ENCODE measurements at regions not wholly inside any gene's neighbourhood (a gene's known extent, or its start where the extent isn't known, plus 50 kb on each side); places are given as distances from the start of the nearest gene placed in this dataset.

DNA sequence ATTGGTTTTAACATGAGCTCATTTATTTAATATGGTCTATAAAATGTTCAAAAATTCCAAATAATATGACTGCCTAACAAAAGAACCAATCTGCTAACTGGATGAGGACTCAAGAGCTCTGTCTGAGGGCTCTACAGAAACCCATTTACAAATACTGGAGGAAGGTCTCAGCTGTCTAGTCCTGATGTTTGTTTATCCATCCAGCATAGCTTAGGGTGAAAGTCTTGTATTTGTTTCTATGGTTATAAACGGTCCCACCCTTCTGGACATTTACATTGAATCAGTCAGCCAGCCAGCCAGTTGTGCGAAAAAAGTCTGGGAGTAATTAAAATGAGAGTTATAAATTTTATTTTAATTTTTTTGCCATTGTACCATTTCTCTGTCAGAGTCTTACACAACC lies 220.7 kb downstream of the BMP4 start:
- no peak overlapping the region for H3K4me3 ChIP-seq
- H3K27ac ChIP-seq: no peak overlapping the region
- no peaks in the 10 kb centered on the region for H3K4me1 ChIP-seq
- intact Hi-C loops (cut with DNase I): no loop called here
- no peaks in the 10 kb centered on the region for H3K9me3 ChIP-seq
- no peak for ATAC-seq
- no peaks in the 10 kb centered on the region for H3K27me3 ChIP-seq
- DNase-seq: no peak
- no peaks in the 10 kb centered on the region for H3K36me3 ChIP-seq
- TF ChIP-seq, protein P1, sequence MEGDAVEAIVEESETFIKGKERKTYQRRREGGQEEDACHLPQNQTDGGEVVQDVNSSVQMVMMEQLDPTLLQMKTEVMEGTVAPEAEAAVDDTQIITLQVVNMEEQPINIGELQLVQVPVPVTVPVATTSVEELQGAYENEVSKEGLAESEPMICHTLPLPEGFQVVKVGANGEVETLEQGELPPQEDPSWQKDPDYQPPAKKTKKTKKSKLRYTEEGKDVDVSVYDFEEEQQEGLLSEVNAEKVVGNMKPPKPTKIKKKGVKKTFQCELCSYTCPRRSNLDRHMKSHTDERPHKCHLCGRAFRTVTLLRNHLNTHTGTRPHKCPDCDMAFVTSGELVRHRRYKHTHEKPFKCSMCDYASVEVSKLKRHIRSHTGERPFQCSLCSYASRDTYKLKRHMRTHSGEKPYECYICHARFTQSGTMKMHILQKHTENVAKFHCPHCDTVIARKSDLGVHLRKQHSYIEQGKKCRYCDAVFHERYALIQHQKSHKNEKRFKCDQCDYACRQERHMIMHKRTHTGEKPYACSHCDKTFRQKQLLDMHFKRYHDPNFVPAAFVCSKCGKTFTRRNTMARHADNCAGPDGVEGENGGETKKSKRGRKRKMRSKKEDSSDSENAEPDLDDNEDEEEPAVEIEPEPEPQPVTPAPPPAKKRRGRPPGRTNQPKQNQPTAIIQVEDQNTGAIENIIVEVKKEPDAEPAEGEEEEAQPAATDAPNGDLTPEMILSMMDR (IDR thresholded peaks at IDR 0.05): no peak

DNA sequence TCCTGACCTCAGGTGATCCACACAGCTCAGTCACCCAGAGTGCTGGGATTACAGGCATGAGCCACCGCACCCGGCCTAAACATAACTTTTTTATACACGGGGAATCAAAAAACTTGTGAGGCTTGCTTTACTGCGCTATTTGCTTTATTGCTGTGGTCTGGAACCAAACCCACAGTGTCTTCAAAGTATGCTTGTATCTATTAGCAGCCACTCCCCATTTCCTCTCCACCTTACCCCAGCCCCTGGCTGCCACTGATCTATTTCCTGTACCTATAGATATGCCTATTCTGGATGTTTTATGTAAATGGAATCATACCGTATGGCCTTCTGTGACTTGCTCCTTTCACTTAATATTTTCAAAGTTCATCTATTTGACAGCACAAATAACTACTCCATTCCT lies 233.4 kb downstream of the BMP4 start:
- intact Hi-C loops (cut with DNase I): no loop called here
- TF ChIP-seq, protein P1 (IDR thresholded peaks at IDR 0.05): no peak
- Histone ChIP-seq H3K36me3 (no peaks in the 10 kb centered on the region), H3K9me3 (peaks cover 0 to 12% of the 10 kb centered on the region in 2 donors), H3K4me1 (no peaks in the 10 kb centered on the region), H3K27me3 (no peaks in the 10 kb centered on the region), H3K27ac (no peak overlapping the region), H3K4me3 (no peak overlapping the region)
- ATAC-seq (no peak), DNase-seq (no peak)

DNA sequence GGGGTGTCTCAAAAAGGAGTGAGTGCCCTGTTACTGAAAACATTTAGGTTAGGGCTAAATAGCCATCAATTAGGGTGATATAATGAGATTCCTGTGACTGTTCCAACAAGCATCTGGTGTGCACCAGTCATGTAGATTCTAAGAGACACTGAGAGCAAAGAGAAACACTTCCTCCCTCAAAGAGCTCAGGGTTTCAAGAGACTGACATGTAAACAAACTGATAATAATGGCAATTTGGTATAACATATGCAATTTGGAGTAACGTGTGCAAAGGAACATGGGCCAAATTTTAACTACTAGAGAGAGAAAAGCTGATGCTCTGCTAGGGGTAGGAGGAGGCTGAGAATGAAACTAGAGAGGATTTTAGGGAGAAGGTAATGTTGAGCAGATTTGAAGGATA lies 237.1 kb downstream of the BMP4 start:
- intact Hi-C loops (cut with DNase I): no loop called here
- H3K27me3 ChIP-seq: no peaks in the 10 kb centered on the region
- TF ChIP-seq, protein P1 (IDR thresholded peaks at IDR 0.05): no peak
- H3K4me3 ChIP-seq: no peak overlapping the region
- no peak overlapping the region for H3K27ac ChIP-seq
- H3K4me1 ChIP-seq: no peaks in the 10 kb centered on the region
- DNase-seq (no peak), ATAC-seq (no peak)
- H3K36me3 ChIP-seq: no peaks in the 10 kb centered on the region
- H3K9me3 ChIP-seq: peaks cover 0 to 12% of the 10 kb centered on the region in 2 donors

DNA sequence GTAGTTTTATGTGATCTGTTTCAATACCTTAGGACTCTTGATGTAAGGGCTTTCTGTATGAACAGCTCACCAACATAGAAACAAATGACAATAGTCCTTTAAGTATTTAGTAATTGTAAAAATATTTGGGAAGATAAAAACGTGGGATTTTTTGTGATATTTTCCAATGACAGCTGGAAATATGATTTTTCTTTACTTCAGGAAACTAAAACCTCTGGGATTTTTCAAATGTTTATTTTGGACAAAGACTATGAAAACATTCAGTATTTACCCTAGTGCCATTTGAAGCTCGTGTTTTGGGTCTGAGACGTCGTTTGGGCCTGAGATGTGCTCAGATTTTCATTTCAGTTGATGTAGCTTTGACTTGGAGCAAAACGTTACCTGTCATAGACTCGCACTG lies 240.0 kb downstream of the BMP4 start:
- Histone ChIP-seq H3K36me3 (no peaks in the 10 kb centered on the region), H3K27me3 (no peaks in the 10 kb centered on the region), H3K4me3 (no peak overlapping the region), H3K9me3 (peaks cover 0 to 7% of the 10 kb centered on the region in 2 donors), H3K27ac (no peak overlapping the region), H3K4me1 (no peaks in the 10 kb centered on the region)
- DNase-seq (no peak), ATAC-seq (no peak)
- intact Hi-C loops (cut with DNase I): no loop called here
- TF ChIP-seq, protein P1 (IDR thresholded peaks at IDR 0.05): no peak

DNA sequence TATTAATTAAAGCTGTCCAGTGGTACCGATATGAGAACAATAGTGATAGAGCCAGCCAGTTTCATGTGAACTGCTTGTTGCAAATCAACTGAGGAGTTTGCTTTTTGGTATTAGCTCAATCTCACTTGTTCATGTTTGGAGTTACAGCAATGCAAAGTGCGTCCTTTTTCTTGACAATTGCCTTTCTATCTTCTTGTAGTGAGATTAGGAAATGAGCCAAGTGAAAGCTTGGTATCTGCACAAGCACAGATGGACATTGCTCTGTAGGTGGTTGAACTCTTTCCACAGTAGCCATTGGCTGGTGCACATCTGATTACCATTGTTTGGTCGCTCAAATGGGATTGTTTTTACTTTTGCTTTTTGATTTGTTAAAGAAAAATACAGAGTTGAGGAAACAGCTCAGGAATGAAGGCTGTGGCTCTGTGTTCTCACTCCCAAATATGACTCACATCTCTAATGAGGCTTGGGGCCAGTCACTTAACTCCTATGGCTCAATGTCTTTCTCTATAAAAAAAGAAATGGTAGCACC lies 241.4 kb downstream of the BMP4 start:
- Histone ChIP-seq H3K4me3 (no peak overlapping the region), H3K36me3 (no peaks in the 10 kb centered on the region), H3K27me3 (no peaks in the 10 kb centered on the region), H3K27ac (peak overlapping the region in 1 of 2 donors; percentile 49), H3K9me3 (peaks cover 0 to 2% of the 10 kb centered on the region in 2 donors), H3K4me1 (no peaks in the 10 kb centered on the region)
- intact Hi-C loops (cut with DNase I): no loop called here
- DNase-seq (peak in 1 of 4 donors; percentile 28), ATAC-seq (peak; percentile 81)
- TF ChIP-seq, protein P1 (IDR thresholded peaks at IDR 0.05): no peak

Data from left lung (tissue), 4 donors.